NCI-H345 (cell line): ENCODE measurements at regions not wholly inside any gene's neighbourhood (a gene's known extent, or its start where the extent isn't known, plus 50 kb on each side); places are given as distances from the start of the nearest gene placed in this dataset.
A peak's percentile ranks its signal among the peaks of the same experiment; 100 is the strongest.

Experiments
- DNase-seq: peaks from one replicate; lab custom pipeline; 2025; lab: John Stamatoyannopoulos, UW

GRCh38 chr16:49024016-49024415 is 257.6 kb downstream of the CBLN1 start:
- no peak for DNase-seq

DNA sequence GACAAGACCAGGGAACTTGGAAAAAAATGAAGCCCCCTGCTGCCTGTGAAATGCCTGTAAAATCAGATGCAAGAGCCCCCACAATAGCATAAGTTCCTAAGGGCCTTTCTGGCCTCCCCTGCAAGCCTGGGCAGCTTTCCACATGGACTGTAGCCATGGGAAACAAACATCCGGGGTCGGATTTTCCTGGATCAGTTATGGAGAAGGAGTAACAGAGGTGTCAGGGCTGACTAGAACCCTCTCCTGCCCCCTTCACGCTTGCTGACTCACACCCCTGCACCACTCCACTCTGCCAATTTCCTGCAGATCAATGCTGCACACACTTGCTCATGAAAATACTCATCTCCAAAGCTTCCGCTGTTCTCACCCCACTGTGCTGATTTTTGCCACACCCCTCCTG is 258.6 kb downstream of the CBLN1 start:
- no peak for DNase-seq

GRCh38 chr16:49022351-49022963 is 259.2 kb downstream of the CBLN1 start:
- no peak for DNase-seq

- DNase-seq: no peak
Measured at GRCh38 chr16:49021136-49021535, 260.5 kb downstream of the CBLN1 start.

- no peak for DNase-seq
Measured at GRCh38 chr16:49020436-49020835, 261.2 kb downstream of the CBLN1 start.

DNA sequence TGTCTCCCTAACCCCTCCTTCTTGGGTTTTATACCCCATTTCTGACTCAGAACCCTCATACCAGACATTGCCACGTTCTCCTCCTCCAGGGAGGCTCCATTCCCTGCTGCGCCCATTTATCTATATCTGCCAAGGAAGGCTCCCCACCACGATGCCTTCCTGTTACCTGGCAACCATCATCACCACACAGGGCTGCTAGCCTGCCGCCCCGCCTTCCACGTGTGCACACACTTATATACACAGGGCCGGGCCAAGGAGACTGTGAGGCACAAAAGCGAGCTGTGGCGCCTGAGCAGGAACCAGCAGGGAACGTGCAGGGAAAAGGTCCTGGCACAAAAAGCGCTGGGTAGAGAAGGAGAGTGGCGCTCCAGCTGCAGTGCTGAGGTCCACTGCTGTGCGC is 261.8 kb downstream of the CBLN1 start:
- peak; percentile 0 for DNase-seq

DNA sequence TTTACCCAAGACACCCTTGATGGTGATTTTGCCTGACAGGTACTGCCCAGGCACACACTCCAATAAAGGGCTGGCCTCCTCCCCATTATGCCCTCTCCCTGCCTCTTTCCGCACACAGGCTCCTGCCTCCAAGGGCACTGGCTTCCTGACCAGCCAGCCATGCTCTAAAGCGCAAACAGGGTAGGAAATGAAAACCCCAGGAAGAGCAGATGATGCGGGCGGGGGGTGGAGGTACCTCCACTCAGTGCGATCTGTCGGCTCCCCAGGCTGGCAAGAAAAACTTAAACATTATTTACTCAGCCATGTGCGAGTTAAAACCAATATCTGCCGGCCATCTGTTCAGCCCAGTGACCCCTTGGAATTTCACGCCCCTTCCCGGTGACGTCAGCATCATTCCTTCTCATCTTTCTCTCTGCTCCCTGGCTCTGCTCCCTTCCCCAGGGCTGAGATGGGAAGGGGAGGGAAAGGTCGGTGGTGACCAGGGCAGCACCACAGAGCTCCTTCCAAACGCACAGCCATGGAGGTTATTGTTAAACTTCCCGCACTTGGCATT is 262.5 kb downstream of the CBLN1 start:
- DNase-seq: no peak

- no peak for DNase-seq
Measured at GRCh38 chr16:49018259-49018931, 263.2 kb downstream of the CBLN1 start.

GRCh38 chr16:49017501-49017900 is 264.1 kb downstream of the CBLN1 start:
- DNase-seq: no peak

- no peak for DNase-seq
Measured at GRCh38 chr16:49016461-49016860, 265.2 kb downstream of the CBLN1 start.

- no peak for DNase-seq
Measured at GRCh38 chr16:49015225-49015592, 266.4 kb downstream of the CBLN1 start.

DNA sequence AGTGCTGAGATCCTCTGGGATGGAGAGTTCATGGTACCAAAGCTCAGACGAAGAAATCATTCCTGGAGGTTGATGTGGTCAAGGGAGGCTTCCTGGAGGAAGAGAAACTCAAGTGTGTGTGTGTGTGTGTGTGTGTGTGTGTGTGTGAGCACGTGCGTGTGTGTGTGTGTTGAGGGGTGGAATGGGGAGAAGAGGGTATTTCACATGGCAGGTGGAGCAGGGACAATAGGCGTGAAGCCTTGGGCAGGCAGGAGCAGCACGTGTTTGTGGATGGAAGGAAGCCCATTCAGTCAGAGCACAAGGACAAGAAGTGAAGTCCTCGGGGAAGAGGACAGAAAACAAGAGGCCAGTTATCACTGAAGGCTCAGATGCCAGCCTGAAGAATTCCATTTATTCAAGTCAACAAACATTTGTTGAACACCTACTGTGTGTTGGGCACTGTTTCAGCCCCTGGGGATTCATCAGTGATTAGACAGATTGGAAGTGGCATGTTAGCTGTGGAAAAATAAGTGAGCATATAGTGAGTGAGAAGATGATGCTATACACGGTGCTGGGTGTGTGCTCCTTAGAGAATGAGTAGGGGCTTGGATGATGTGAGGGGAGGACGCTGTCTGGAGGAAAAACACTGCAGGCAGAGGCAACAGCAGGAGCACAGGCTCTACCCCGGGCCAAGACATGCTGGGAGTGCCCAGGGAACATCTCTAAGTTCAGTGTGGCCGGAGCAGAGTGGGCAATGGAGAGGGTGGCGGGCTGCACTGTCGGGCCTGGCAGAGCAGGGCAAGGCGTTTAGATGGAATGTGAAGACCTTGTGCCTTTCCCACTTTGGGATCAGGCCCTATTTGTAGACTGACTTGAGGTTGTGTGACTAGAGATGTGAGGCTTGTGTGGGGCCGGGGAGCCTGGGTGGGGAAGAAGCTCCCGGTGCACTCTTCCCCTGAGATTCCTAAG is 267.1 kb downstream of the CBLN1 start:
- no peak for DNase-seq

- DNase-seq: no peak
Measured at GRCh38 chr16:49013727-49014080, 267.9 kb downstream of the CBLN1 start.

DNA sequence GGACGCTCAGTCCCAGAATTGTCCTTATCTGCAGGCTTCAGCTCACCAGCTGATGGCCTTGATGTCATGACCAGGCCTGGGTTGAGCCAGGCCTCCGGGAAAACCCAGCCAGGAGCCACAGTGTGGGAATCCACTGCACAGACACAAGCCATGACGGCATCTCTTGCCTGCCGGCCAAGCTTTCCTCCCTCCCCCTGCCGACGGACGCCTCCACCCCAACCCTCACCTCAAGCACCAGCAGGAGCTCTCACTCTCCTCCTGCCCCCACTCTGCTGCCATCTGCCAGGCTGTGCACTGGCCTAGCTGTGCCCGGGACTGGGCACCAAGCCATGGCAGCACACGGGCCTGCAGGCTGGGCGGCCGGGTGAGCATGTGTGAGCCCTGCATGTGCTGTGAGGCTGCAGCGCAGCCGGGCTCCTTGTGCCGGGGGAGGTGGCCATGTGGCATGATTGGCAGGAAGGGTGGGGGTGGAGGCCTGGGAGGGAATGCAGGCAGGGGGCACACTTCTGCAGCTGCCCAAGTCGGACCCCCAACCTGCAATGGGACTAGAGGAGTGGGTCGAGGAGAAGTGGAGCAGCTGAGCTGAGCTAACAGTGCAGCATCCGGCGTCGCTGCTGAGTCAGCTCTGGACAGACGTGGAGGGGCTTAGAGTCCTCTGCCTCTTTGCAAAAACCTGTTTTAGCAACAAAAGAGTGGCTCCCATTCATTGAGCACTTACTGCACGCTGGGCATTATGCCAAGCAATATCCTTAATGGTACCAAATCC is 268.5 kb downstream of the CBLN1 start:
- no peak for DNase-seq

DNA sequence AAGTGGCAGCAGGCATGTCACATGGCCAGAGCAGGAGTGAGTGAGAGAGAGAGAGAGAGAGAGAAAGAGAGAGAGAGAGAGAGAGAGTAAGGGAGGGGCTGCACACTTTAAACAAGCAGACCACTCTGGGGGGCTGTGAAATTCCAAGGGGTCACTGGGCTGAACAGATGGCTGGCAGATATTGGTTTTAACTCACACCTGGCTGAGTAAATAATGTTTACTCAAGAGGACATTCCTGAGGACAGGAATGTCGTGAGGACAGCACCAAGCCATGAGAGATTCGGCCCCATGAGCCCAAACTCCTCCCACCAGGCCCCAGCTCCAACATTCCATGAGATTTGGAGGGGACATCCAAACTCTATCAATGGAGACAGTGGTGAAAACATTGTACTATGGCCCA is 269.7 kb downstream of the CBLN1 start:
- DNase-seq: no peak

- no peak for DNase-seq
Measured at GRCh38 chr16:49010879-49011278, 270.8 kb downstream of the CBLN1 start.

DNA sequence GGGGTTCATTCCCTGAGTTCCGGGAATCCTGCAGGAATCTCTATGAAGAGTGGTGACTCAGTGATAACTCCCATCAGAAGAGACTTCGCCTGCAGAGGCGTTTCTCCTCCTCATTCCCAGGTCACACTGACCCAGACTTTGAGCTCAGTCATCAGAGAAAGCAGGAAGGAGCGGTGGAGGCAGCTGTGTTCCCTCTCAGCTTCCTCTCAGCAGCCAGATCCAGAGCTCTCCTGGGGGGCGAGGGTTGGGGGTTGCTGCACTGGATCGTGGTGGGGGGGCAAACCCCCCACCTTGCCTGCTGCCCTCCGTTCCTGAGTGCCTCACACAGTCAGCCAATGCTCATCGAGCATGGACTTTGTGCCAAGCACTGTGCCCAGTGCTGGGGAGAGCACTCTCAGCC is 271.2 kb downstream of the CBLN1 start:
- DNase-seq: no peak

GRCh38 chr16:49009204-49009603 is 272.4 kb downstream of the CBLN1 start:
- no peak for DNase-seq

DNA sequence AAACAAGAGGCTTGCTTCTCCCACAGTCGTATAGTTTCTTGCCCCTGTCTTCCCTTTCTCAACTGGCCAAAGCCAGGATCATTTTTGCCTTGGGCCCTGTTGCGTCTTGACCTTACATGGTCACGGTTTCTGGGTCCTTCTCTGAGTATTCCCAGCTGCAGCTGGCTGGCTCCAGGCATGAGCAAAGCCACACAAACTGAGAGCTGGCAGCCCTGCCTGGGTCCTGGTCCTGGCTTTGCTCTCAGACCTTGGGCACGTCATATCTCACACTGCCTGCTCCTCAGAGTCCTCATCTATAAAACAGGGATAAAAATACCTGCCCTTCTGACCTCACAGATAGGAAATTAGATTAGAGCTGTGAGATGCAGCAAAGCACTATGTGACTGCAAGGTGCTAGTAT is 277.6 kb downstream of the CBLN1 start:
- DNase-seq: no peak

DNA sequence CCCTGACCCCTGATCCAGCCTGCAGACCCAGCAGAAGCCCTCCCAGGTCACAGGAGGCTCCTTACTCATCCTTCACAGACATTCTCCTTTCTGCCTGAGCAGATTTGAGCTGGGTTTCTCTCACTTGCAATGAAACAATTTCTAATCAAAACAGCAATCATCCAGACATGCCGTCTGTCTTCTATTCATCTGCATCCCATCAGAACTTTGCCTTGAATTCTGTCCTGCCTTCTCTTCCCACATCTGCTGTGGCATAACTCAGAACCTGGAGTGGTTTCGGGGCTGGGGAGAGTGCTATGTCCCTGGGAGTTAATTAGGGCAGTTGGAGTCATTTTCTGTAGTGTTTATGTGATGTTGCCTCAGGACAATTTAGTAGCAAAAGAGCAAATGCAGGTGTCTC is 278.6 kb downstream of the CBLN1 start:
- DNase-seq: no peak

DNA sequence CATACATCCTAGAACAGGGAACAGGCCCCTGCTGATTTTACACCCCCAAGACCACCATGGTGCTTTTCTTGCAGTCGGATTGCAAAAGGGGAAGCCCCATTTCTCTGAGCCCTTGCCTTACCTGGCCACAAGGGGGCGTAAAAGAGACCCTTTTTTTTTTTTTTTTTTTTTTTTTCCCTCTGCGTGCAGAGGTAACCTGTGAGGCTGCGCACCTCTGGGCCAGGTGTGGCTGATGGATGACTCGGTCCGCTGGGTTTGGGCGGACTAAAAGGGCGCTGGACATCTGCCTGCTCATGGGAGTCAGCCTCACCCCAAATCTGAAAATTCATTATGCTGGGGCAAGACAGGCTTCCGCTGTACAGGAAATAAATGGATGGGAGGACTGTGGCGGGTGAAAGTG is 281.0 kb downstream of the CBLN1 start:
- DNase-seq: no peak

- DNase-seq: no peak
Measured at GRCh38 chr16:48999508-48999907, 282.1 kb downstream of the CBLN1 start.
